AG04450 (cell line): ENCODE measurements at regions not wholly inside any gene's neighbourhood (a gene's known extent, or its start where the extent isn't known, plus 50 kb on each side); places are given as distances from the start of the nearest gene placed in this dataset.

Experiments
- CTCF ChIA-PET: fragments of 300-600, 350-600 bp; formaldehyde crosslinking; extraction: SDS; loops from one replicate; lab custom pipeline; 2022; ENCODE audit warnings: antibody characterized with exemption, inconsistent platforms; lab: Charles Lee
- POLR2A ChIA-PET: fragments of 350-600 bp; formaldehyde crosslinking; extraction: SDS; loops from one replicate; lab custom pipeline; 2021; ENCODE audit warnings: antibody characterized with exemption, inconsistent platforms; lab: Yijun Ruan, JAX
- DNase-seq: peaks from one replicate; pipeline ENCODE4 v3.0.0-alpha.2; 2011; ENCODE audit warnings: low read depth, low spot score
- H3K27ac ChIP-seq: one replicate; pipeline ENCODE4 v1.5.1; 2012; ENCODE audit warnings: low read depth, low read length, control low read depth
- H3K27me3 ChIP-seq: one replicate; pipeline ENCODE4 v1.6.0; 2012; ENCODE audit warnings: low read length; ENCODE audit not compliant: control insufficient read depth, insufficient read depth
- H3K4me3 ChIP-seq: 2 replicates; pipeline ENCODE4 v1.5.1; 2011; ENCODE audit warnings: mild to moderate bottlenecking, low read depth, low read length, control low read depth
- H3K9me3 ChIP-seq: 2 replicates; pipeline ENCODE4 v1.5.1; 2012; ENCODE audit warnings: low read length; ENCODE audit not compliant: control insufficient read depth, insufficient read depth
- TF ChIP-seq, protein P1 (sequence below): IDR thresholded peaks from 2 replicates; pipeline ENCODE4 v1.5.1; 2011; ENCODE audit warnings: low read depth, low read length, control low read depth, inconsistent platforms

DNA sequence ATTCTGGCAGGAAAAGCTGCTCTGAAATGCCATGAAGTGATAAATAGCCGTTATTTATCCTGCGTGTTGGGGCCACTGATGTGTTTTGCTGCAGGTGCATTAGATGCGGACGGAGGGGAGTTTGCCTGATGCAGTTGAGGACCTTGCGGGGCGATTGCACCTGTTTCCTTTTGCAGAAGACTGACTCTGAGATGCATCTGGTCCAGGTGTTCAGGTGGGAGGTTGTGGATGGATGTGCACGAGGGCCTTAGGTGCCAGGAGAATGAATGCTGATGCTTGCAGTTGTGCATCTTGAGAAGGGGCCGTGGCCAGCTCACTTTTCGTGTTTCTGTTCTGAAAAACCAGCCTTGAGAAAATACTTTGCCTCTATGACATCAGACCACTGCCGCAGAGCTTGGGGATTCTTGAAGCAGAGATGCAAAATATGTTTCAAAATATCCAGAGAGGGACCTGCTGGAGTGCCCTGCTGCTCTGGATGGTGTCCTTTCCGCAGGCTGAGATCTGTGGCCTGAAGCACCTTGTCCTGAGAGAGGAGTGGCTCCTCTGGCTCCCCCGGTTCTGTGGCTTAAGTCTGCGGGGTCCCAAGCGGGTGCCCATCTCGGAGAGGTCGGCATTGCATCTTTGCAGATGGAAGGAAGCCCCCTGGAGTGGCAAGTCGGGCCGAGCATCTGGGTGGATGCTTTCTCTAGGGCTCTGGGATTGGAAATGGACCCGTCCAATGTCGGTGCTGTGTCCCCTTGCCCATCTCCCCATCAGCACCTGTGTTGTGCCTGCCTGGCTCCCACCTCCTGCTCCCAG, 1031.1 kb downstream of the TBC1D22A start:
- POLR2A ChIA-PET: no interaction called here
- no peaks in the 10 kb centered on the region for H3K27me3 ChIP-seq
- CTCF ChIA-PET: no interaction called here
- DNase-seq: no peak
- H3K9me3 ChIP-seq: peaks cover 53% of the 10 kb centered on the region
- no peak overlapping the region for H3K4me3 ChIP-seq
- H3K27ac ChIP-seq: no peak overlapping the region
- TF ChIP-seq, protein P1, sequence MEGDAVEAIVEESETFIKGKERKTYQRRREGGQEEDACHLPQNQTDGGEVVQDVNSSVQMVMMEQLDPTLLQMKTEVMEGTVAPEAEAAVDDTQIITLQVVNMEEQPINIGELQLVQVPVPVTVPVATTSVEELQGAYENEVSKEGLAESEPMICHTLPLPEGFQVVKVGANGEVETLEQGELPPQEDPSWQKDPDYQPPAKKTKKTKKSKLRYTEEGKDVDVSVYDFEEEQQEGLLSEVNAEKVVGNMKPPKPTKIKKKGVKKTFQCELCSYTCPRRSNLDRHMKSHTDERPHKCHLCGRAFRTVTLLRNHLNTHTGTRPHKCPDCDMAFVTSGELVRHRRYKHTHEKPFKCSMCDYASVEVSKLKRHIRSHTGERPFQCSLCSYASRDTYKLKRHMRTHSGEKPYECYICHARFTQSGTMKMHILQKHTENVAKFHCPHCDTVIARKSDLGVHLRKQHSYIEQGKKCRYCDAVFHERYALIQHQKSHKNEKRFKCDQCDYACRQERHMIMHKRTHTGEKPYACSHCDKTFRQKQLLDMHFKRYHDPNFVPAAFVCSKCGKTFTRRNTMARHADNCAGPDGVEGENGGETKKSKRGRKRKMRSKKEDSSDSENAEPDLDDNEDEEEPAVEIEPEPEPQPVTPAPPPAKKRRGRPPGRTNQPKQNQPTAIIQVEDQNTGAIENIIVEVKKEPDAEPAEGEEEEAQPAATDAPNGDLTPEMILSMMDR: no peak

DNA sequence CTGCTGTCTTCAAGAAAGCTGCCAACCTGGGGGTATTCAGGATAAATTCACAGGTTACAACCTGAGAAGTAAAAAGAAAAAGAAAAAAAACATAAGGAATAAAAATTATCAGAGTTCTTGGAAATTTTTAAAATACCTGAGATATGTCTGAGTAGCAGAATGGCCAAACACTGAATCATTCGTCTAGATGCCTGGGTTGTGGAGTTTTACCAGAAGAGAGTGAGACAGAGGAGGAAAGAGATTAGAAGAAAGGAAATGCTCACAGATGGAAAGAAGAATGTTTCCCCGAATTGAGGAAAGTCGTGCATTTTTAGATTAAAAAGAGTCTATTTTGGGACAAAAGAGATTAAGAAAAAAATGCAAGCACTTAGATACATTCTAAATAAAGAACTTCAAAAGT, 1026.7 kb downstream of the TBC1D22A start:
- CTCF ChIA-PET: no interaction called here

GRCh38 chr22:47788461-47788860, 1026.0 kb downstream of the TBC1D22A start:
- Histone ChIP-seq H3K4me3 (no peak overlapping the region), H3K27me3 (no peaks in the 10 kb centered on the region), H3K9me3 (peaks cover 55% of the 10 kb centered on the region), H3K27ac (no peak overlapping the region)
- POLR2A ChIA-PET: no interaction called here
- CTCF ChIA-PET: no interaction called here
- TF ChIP-seq, protein P1: no peak
- no peak for DNase-seq

More for the DNA sequence above, 1026.7 kb downstream of the TBC1D22A start:
- TF ChIP-seq, protein P1: no peak
- POLR2A ChIA-PET: no interaction called here
- Histone ChIP-seq H3K27ac (no peak overlapping the region), H3K27me3 (no peaks in the 10 kb centered on the region), H3K9me3 (peaks cover 55% of the 10 kb centered on the region), H3K4me3 (no peak overlapping the region)
- DNase-seq: no peak

DNA sequence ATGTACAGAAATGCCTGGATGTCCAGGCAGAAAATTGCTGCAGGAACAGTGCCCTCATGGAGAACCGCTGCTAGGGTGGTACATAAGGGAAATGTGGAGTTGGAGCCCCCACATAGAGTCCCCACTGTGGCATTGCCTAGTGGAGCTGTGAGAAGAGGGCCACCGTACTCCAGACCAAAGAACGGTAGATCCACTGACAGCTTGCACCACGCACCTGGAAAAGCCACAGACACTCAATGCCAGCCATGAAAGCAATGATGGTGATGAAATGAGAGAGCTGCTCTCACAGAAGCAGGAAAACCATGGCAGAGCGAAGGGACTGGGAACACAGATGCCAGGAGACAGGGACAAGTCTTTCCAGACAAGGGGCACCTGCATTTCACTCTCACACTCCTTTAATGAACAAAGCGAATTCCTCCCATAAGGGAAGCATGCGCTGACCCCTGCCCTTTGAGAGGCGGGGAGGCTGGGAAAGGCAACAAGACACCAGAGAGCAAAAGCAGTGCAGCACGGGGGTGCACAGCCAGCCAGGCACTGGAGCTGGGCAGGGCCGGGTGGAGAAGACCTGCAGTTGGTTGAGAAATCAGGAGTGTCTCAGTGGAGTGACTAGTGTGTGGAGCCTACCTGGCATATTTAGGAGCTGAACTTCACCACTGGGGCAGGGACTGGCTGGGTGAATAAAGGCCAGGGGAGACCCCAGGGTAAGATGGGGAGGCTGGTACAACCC, 1025.2 kb downstream of the TBC1D22A start:
- DNase-seq: no peak
- CTCF ChIA-PET: no interaction called here
- Histone ChIP-seq H3K9me3 (peaks cover 57% of the 10 kb centered on the region), H3K4me3 (no peak overlapping the region), H3K27me3 (no peaks in the 10 kb centered on the region), H3K27ac (no peak overlapping the region)
- TF ChIP-seq, protein P1: no peak
- POLR2A ChIA-PET: no interaction called here
